NCI-H2081 treated with DMSO at 0.1 percent for 48 hours (cell line): ENCODE measurements at regions not wholly inside any gene's neighbourhood (a gene's known extent, or its start where the extent isn't known, plus 50 kb on each side); places are given as distances from the start of the nearest gene placed in this dataset.
"Not testable (repeated sequence)": the region's sequence is repeated elsewhere in the genome, so short reads cannot be mapped to it uniquely, and the experiment has no call there.

ENCODE experiments used
- DNase-seq: peaks from one replicate; lab custom pipeline; 2025; lab: John Stamatoyannopoulos, UW

DNA sequence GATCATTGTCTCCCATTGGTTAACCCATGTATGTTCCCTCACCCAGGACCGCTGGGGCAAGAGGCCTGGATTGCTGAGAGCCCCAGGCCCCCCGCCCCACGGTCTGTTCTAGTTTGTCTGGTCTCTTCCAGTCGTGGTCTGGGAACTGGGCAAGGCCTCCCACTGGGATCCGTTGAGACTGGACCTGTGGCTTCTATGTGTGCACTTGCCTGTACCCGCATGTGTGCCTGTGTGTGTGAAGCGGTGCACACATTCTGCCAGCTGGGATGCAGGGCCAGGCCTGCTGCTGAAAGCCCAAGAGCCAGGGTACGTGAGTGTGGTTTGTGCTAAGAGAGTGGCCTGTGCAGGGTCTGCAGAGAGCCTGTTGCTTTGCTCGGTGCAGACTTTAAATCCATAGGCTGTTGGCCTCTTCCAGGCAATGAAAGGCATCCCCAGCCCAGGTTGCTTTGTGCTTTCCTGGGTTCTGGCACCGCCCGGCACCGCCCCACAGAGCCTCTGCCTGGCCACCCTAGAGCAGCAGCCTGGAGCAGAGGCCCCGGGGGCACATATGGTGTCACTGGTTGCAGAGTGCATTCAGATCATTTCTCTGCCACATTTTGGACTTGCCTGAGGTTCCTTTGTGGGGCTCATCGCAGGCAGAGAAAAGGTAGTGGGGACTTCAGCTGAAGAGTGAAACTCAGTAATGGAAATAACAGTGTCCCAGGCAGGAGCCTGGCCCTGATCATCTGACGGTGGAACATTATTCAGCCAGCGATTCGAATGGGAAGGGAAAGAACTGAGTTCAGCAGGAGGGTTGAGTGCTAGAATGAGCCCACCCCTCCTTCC lies 215.5 kb downstream of the GLRX3 start:
- no peak for DNase-seq

GRCh38 chr10:130352291-130352645 lies 216.1 kb downstream of the GLRX3 start:
- no peak for DNase-seq

DNA sequence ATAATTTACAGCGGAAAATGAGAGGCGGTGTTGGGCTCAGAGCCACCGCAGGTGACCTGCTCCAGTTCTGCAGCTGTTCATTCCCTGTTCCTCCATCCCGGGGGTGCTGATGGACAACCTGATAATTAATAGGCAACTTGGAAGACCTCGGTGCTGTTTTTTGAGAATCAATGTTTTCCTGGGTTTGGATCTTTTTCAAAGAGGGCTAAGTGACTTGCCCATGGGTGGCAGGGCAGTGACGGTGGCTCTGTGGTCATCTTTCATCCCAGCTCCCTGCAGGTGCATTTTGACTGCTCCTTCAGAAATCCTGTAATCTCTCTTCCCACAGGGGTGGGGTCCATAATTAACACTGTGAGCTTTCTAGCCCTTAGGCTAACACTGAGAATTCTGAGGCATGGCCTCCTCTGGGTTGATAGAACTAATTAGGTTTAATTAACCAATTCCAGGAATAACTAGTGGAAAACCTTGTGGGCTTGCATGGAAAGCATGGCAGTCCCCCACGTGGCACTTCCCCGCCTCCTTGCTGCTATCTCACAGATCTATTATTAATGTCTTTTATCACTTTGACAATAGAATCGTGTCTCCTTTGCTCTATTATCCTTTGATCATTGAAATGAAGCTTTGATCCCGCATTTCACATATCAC lies 217.9 kb downstream of the GLRX3 start:
- DNase-seq: no peak

GRCh38 chr10:130354573-130354954 lies 218.4 kb downstream of the GLRX3 start:
- no peak for DNase-seq

GRCh38 chr10:130354976-130355795 lies 219.0 kb downstream of the GLRX3 start:
- no peak for DNase-seq

DNA sequence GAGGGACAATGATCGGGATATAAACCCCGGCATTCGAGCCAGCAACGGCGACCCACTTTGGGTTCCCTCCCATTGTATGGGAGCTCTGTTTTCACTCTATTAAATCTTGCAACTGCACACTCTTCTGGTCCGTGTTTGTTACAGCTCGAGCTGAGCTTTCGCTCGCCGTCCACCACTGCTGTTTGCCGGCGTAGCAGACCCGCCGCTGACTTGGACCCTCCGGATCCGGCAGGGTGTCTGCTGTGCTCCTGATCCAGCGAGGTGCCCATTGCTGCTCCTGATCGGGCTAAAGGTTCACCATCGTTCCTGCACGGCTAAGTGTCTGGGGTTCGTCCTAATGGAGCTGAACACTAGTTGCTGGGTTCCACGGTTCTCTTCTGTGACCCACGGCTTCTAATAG lies 220.2 kb downstream of the GLRX3 start:
- DNase-seq: not testable (repeated sequence)

- DNase-seq: no peak
Observed at GRCh38 chr10:130357226-130357625, 221.0 kb downstream of the GLRX3 start.

- no peak for DNase-seq
Observed at GRCh38 chr10:130357951-130358350, 221.8 kb downstream of the GLRX3 start.

- no peak for DNase-seq
Observed at GRCh38 chr10:130358981-130359650, 222.9 kb downstream of the GLRX3 start.

GRCh38 chr10:130359711-130360110 lies 223.5 kb downstream of the GLRX3 start:
- DNase-seq: no peak

DNA sequence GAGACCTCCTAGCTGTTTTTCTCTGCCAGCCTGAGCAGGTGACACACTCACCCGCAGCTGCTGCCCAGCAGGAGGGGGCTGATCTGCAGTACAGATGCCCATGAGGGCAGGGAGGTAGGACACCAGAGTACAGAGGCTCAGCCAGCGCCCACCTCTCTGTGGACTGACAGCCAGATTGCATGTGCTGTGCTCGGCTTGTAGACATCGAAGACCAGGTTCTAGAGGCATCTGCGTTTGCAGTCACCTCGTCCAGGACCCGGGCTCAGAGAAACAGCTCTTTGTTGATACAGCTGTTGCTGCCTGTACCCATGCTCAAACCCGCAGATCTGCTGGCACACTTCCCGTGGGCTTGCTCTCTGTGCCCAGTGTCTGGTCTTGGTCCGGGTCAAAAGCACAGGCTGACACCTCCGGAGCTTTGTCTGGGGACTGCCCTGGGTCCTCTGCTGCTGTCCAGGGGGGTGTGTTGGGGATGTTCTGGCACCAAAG lies 224.7 kb downstream of the GLRX3 start:
- DNase-seq: no peak

- no peak for DNase-seq
Observed at GRCh38 chr10:130361351-130362105, 225.3 kb downstream of the GLRX3 start.

- DNase-seq: no peak
Observed at GRCh38 chr10:130362308-130362761, 226.1 kb downstream of the GLRX3 start.

GRCh38 chr10:130363051-130363450 lies 226.9 kb downstream of the GLRX3 start:
- DNase-seq: no peak

DNA sequence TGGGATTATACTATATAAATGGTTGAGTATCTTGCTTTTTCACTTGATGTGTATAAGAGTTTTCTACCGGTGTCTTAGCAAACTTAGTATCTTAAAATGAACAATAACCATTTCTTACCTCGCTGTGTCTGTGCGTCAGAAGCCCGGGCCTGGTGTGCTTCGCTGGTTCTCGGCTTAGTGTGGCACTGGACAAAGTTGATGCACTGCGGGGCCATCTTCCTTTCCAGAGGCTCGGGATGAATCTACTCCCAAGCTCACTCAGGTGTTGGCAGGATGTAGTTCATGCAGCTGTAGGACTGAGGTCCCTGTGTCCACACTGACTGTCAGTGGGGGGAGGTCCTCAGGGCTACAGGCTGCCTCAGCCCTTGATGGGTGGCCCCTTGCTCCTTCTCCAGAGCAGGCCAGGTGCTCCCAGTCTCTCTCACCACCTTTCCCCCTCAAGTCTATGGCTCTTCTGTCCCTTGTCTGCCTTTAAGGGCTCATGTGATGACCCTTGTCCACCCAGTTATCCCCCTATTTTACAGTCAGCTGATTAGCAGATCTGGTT lies 227.8 kb downstream of the GLRX3 start:
- DNase-seq: no peak

DNA sequence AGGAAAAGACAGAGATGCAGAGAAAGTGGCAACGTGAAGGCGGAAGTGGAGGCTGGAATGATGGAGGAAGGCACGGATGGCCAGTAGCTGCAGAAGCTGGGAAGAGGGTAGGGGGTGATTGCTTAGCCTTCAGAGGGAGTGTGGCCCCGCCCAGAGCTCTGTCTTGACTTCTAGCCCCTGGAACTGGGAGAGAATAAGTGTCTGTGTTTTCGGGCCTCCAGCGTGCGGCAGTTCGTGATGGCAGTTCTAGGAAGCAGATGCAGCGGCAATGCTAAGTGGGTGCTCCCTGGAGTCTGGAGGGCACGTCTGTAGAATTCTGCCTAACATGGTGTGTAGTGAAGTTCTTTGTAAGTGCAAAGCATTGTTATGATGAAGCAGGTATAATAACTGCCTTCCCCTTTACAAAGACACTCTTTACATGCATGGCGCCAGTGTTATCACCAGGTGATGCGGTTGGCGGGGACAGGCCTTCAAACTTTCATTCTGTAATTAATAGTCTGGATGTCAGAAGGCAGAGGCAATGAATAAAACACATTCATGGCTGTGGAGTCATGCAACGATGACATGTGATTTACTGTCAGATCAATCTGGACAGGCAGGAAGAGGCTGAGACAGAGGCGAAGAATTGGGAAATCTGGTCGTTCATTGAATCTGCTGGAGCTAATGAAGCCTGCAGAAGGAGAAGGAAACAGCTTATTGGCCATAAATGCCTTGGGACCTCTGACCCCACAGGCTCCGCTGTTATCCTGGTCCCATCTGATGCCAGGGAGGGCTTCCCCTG lies 228.6 kb downstream of the GLRX3 start:
- DNase-seq: no peak

GRCh38 chr10:130368761-130369560 lies 232.8 kb downstream of the GLRX3 start:
- DNase-seq: no peak

- DNase-seq: no peak
Observed at GRCh38 chr10:130369645-130370381, 233.6 kb downstream of the GLRX3 start.

GRCh38 chr10:130370721-130371120 lies 234.5 kb downstream of the GLRX3 start:
- DNase-seq: no peak
